HG03520 (cell line): ENCODE measurements at regions not wholly inside any gene's neighbourhood (a gene's known extent, or its start where the extent isn't known, plus 50 kb on each side); places are given as distances from the start of the nearest gene placed in this dataset.

Experiments
- ATAC-seq: cut with Tn5 transposase; IDR thresholded peaks from one replicate; pipeline ENCODE4 v1.9.1; 2021; ENCODE audit warnings: mild to moderate bottlenecking, moderate library complexity; ENCODE audit not compliant: unreplicated experiment

- no peak for ATAC-seq
Measured at GRCh38 chr22:48208894-48209293, 1446.4 kb downstream of the TBC1D22A start.

GRCh38 chr22:48207919-48208535, 1445.6 kb downstream of the TBC1D22A start:
- no peak for ATAC-seq

GRCh38 chr22:48205790-48206189, 1443.3 kb downstream of the TBC1D22A start:
- ATAC-seq = no peak

- ATAC-seq = no peak
Measured at GRCh38 chr22:48205161-48205560, 1442.7 kb downstream of the TBC1D22A start.

GRCh38 chr22:48204296-48204695, 1441.8 kb downstream of the TBC1D22A start:
- no peak for ATAC-seq

- ATAC-seq = no peak
Measured at GRCh38 chr22:48199667-48200066, 1437.2 kb downstream of the TBC1D22A start.

- no peak for ATAC-seq
Measured at GRCh38 chr22:48198489-48199459, 1436.3 kb downstream of the TBC1D22A start.

- no peak for ATAC-seq
Measured at GRCh38 chr22:48197189-48197690, 1434.8 kb downstream of the TBC1D22A start.

GRCh38 chr22:48192920-48193319, 1430.5 kb downstream of the TBC1D22A start:
- no peak for ATAC-seq

- no peak for ATAC-seq
Measured at GRCh38 chr22:48192071-48192470, 1429.6 kb downstream of the TBC1D22A start.

- no peak for ATAC-seq
Measured at GRCh38 chr22:48188231-48188721, 1425.8 kb downstream of the TBC1D22A start.

- no peak for ATAC-seq
Measured at GRCh38 chr22:48187356-48187755, 1424.9 kb downstream of the TBC1D22A start.

- no peak for ATAC-seq
Measured at GRCh38 chr22:48186146-48186790, 1423.8 kb downstream of the TBC1D22A start.

- ATAC-seq = no peak
Measured at GRCh38 chr22:48185071-48186055, 1422.9 kb downstream of the TBC1D22A start.

- no peak for ATAC-seq
Measured at GRCh38 chr22:48182846-48183805, 1420.7 kb downstream of the TBC1D22A start.

- no peak for ATAC-seq
Measured at GRCh38 chr22:48182031-48182430, 1419.6 kb downstream of the TBC1D22A start.

- ATAC-seq = no peak
Measured at GRCh38 chr22:48181263-48181955, 1419.0 kb downstream of the TBC1D22A start.

GRCh38 chr22:48180631-48181030, 1418.2 kb downstream of the TBC1D22A start:
- no peak for ATAC-seq
